Stimulated activated naive B cell treated with anti-CD40 and anti-IgM and Interleukin-4, amounts not matched to agents 10 μg/mL and 1 μg/mL and 100 μg/mL, for 72 hours (primary cell): ENCODE measurements at regions not wholly inside any gene's neighbourhood (a gene's known extent, or its start where the extent isn't known, plus 50 kb on each side); places are given as distances from the start of the nearest gene placed in this dataset.

Experiments used
- ATAC-seq, 2 donors: fragments of 150-1000 bp; cut with Tn5 transposase; replicated peaks; 2 replicates each; pipeline ENCODE4 v1.10.0; 2021; ENCODE audit warnings: moderate library complexity in 1 of 2
- DNase-seq: peaks from one replicate; pipeline ENCODE4 v3.0.0; 2021
- H3K27ac Mint-ChIP-seq: one replicate; pipeline ENCODE4 v1.8.0; 2022; ENCODE audit warnings: mild to moderate bottlenecking, mixed read lengths
- H3K27me3 Mint-ChIP-seq, 2 donors: one replicate each; pipeline ENCODE4 v1.8.0; 2022; ENCODE audit warnings: mixed read lengths in 2 of 2
- H3K36me3 Mint-ChIP-seq, 2 donors: one replicate each; pipeline ENCODE4 v1.8.0; 2022; ENCODE audit warnings: mixed read lengths in 2 of 2, mild to moderate bottlenecking in 1 of 2
- H3K4me1 Mint-ChIP-seq, 2 donors: one replicate each; pipeline ENCODE4 v1.8.0; 2022; ENCODE audit warnings: mixed read lengths in 2 of 2, mild to moderate bottlenecking in 1 of 2
- H3K4me3 Mint-ChIP-seq, 2 donors: one replicate each; pipeline ENCODE4 v1.8.0; 2022; ENCODE audit warnings: mild to moderate bottlenecking in 2 of 2, mixed read lengths in 2 of 2, moderate library complexity in 1 of 2
- H3K9me3 Mint-ChIP-seq, 2 donors: one replicate each; pipeline ENCODE4 v1.8.0; 2022; ENCODE audit warnings: mixed read lengths in 2 of 2, mild to moderate bottlenecking in 1 of 2

GRCh38 chr6:120711255-120711654, 623.0 kb downstream of the TBC1D32 start:
- ATAC-seq = no peak
- Mint-ChIP-seq H3K4me3 (no peak overlapping the region), H3K4me1 (no peaks in the 10 kb centered on the region), H3K27me3 (no peaks in the 10 kb centered on the region), H3K36me3 (no peaks in the 10 kb centered on the region), H3K9me3 (peaks cover 4 to 17% of the 10 kb centered on the region in 2 donors), H3K27ac (no peak overlapping the region)
- DNase-seq = no peak

GRCh38 chr6:120700001-120700400, 634.3 kb downstream of the TBC1D32 start:
- Mint-ChIP-seq H3K9me3 (peaks cover 0 to 3% of the 10 kb centered on the region in 2 donors), H3K36me3 (no peaks in the 10 kb centered on the region), H3K27ac (no peak overlapping the region), H3K27me3 (no peaks in the 10 kb centered on the region), H3K4me3 (no peak overlapping the region), H3K4me1 (no peaks in the 10 kb centered on the region)
- no peak for ATAC-seq
- DNase-seq = no peak

GRCh38 chr6:120686492-120686891, 647.8 kb downstream of the TBC1D32 start:
- no peak for DNase-seq
- no peaks in the 10 kb centered on the region for H3K9me3 Mint-ChIP-seq
- H3K4me1 Mint-ChIP-seq = no peaks in the 10 kb centered on the region
- H3K36me3 Mint-ChIP-seq = no peaks in the 10 kb centered on the region
- H3K27ac Mint-ChIP-seq = no peak overlapping the region
- no peaks in the 10 kb centered on the region for H3K27me3 Mint-ChIP-seq
- H3K4me3 Mint-ChIP-seq = no peak overlapping the region
- no peak for ATAC-seq

- H3K27me3 Mint-ChIP-seq = no peaks in the 10 kb centered on the region
- peaks cover 1 to 3% of the 10 kb centered on the region in 2 donors for H3K9me3 Mint-ChIP-seq
- no peaks in the 10 kb centered on the region for H3K36me3 Mint-ChIP-seq
- ATAC-seq (no peak), DNase-seq (no peak)
- H3K27ac Mint-ChIP-seq = no peak overlapping the region
- no peak overlapping the region for H3K4me3 Mint-ChIP-seq
- no peaks in the 10 kb centered on the region for H3K4me1 Mint-ChIP-seq
Measured at GRCh38 chr6:120682145-120682544, 652.1 kb downstream of the TBC1D32 start.

GRCh38 chr6:120681204-120681603, 653.1 kb downstream of the TBC1D32 start:
- Mint-ChIP-seq H3K9me3 (peaks cover 3% of the 10 kb centered on the region in 2 donors), H3K27ac (no peak overlapping the region), H3K36me3 (no peaks in the 10 kb centered on the region), H3K27me3 (no peaks in the 10 kb centered on the region), H3K4me1 (no peaks in the 10 kb centered on the region), H3K4me3 (no peak overlapping the region)
- ATAC-seq = no peak
- DNase-seq = no peak

- H3K36me3 Mint-ChIP-seq = no peaks in the 10 kb centered on the region
- no peak overlapping the region for H3K4me3 Mint-ChIP-seq
- no peaks in the 10 kb centered on the region for H3K27me3 Mint-ChIP-seq
- peaks cover 3% of the 10 kb centered on the region in 2 donors for H3K9me3 Mint-ChIP-seq
- no peak for ATAC-seq
- no peaks in the 10 kb centered on the region for H3K4me1 Mint-ChIP-seq
- no peak for DNase-seq
- H3K27ac Mint-ChIP-seq = no peak overlapping the region
Measured at GRCh38 chr6:120675886-120676285, 658.4 kb downstream of the TBC1D32 start.

- Mint-ChIP-seq H3K27me3 (no peaks in the 10 kb centered on the region), H3K36me3 (no peaks in the 10 kb centered on the region), H3K4me3 (no peak overlapping the region), H3K4me1 (no peaks in the 10 kb centered on the region), H3K9me3 (peaks cover 8 to 12% of the 10 kb centered on the region in 2 donors), H3K27ac (no peak overlapping the region)
- no peak for DNase-seq
- no peak for ATAC-seq
Measured at GRCh38 chr6:120671519-120671918, 662.8 kb downstream of the TBC1D32 start.

GRCh38 chr6:120652506-120652905, 681.8 kb downstream of the TBC1D32 start:
- H3K27me3 Mint-ChIP-seq = no peaks in the 10 kb centered on the region
- H3K36me3 Mint-ChIP-seq = peaks cover 0 to 1% of the 10 kb centered on the region in 2 donors
- no peaks in the 10 kb centered on the region for H3K4me1 Mint-ChIP-seq
- peaks cover 1 to 10% of the 10 kb centered on the region in 2 donors for H3K9me3 Mint-ChIP-seq
- no peak overlapping the region for H3K27ac Mint-ChIP-seq
- ATAC-seq (no peak), DNase-seq (no peak)
- H3K4me3 Mint-ChIP-seq = no peak overlapping the region

GRCh38 chr6:120648713-120649112, 685.6 kb downstream of the TBC1D32 start:
- H3K27me3 Mint-ChIP-seq = no peaks in the 10 kb centered on the region
- H3K9me3 Mint-ChIP-seq = peaks cover 1 to 10% of the 10 kb centered on the region in 2 donors
- DNase-seq (no peak), ATAC-seq (no peak)
- H3K4me3 Mint-ChIP-seq = no peak overlapping the region
- peaks cover 0 to 1% of the 10 kb centered on the region in 2 donors for H3K36me3 Mint-ChIP-seq
- no peaks in the 10 kb centered on the region for H3K4me1 Mint-ChIP-seq
- no peak overlapping the region for H3K27ac Mint-ChIP-seq

GRCh38 chr6:120646101-120646500, 688.2 kb downstream of the TBC1D32 start:
- Mint-ChIP-seq H3K9me3 (peaks cover 3 to 10% of the 10 kb centered on the region in 2 donors), H3K36me3 (peaks cover 0 to 1% of the 10 kb centered on the region in 2 donors), H3K4me1 (no peaks in the 10 kb centered on the region), H3K4me3 (no peak overlapping the region), H3K27me3 (no peaks in the 10 kb centered on the region), H3K27ac (no peak overlapping the region)
- DNase-seq = no peak
- ATAC-seq = no peak

GRCh38 chr6:120632975-120633374, 701.3 kb downstream of the TBC1D32 start:
- DNase-seq = no peak
- Mint-ChIP-seq H3K4me3 (no peak overlapping the region), H3K4me1 (no peaks in the 10 kb centered on the region), H3K27me3 (no peaks in the 10 kb centered on the region), H3K27ac (no peak overlapping the region), H3K36me3 (no peaks in the 10 kb centered on the region), H3K9me3 (peaks cover under 1 to 9% of the 10 kb centered on the region in 2 donors)
- ATAC-seq = no peak

- Mint-ChIP-seq H3K4me3 (no peak overlapping the region), H3K4me1 (no peaks in the 10 kb centered on the region), H3K27me3 (no peaks in the 10 kb centered on the region), H3K9me3 (peaks cover 5 to 9% of the 10 kb centered on the region in 2 donors), H3K36me3 (no peaks in the 10 kb centered on the region), H3K27ac (no peak overlapping the region)
- no peak for DNase-seq
- no peak for ATAC-seq
Measured at GRCh38 chr6:120627612-120628011, 706.7 kb downstream of the TBC1D32 start.

GRCh38 chr6:120622127-120622631, 712.1 kb downstream of the TBC1D32 start:
- Mint-ChIP-seq H3K4me1 (no peaks in the 10 kb centered on the region), H3K4me3 (no peak overlapping the region)

GRCh38 chr6:120620900-120621299, 713.4 kb downstream of the TBC1D32 start:
- Mint-ChIP-seq H3K27ac (no peak overlapping the region), H3K9me3 (no peaks in the 10 kb centered on the region), H3K36me3 (no peaks in the 10 kb centered on the region), H3K4me1 (no peaks in the 10 kb centered on the region), H3K27me3 (no peaks in the 10 kb centered on the region), H3K4me3 (no peak overlapping the region)
- no peak for DNase-seq
- ATAC-seq = no peak

More at GRCh38 chr6:120622127-120622631, 712.1 kb downstream of the TBC1D32 start:
- H3K27me3 Mint-ChIP-seq = no peaks in the 10 kb centered on the region
- DNase-seq (no peak), ATAC-seq (no peak)
- no peak overlapping the region for H3K27ac Mint-ChIP-seq
- H3K36me3 Mint-ChIP-seq = no peaks in the 10 kb centered on the region
- no peaks in the 10 kb centered on the region for H3K9me3 Mint-ChIP-seq

GRCh38 chr6:120615238-120615637, 719.0 kb downstream of the TBC1D32 start:
- H3K4me1 Mint-ChIP-seq = no peaks in the 10 kb centered on the region
- no peaks in the 10 kb centered on the region for H3K9me3 Mint-ChIP-seq
- no peaks in the 10 kb centered on the region for H3K36me3 Mint-ChIP-seq
- H3K4me3 Mint-ChIP-seq = no peak overlapping the region
- DNase-seq = no peak
- no peak overlapping the region for H3K27ac Mint-ChIP-seq
- H3K27me3 Mint-ChIP-seq = no peaks in the 10 kb centered on the region
- ATAC-seq = peak in 1 of 2 donors; percentile 19

- no peaks in the 10 kb centered on the region for H3K9me3 Mint-ChIP-seq
- DNase-seq (no peak), ATAC-seq (no peak)
- no peaks in the 10 kb centered on the region for H3K27me3 Mint-ChIP-seq
- H3K4me3 Mint-ChIP-seq = no peak overlapping the region
- no peaks in the 10 kb centered on the region for H3K36me3 Mint-ChIP-seq
- H3K4me1 Mint-ChIP-seq = no peaks in the 10 kb centered on the region
- no peak overlapping the region for H3K27ac Mint-ChIP-seq
Measured at GRCh38 chr6:120614723-120615122, 719.6 kb downstream of the TBC1D32 start.
